MG63 (cell line): ENCODE measurements at regions not wholly inside any gene's neighbourhood (a gene's known extent, or its start where the extent isn't known, plus 50 kb on each side); places are given as distances from the start of the nearest gene placed in this dataset.

Experiments used
- DNase-seq: peaks from one replicate; pipeline ENCODE4 v3.0.0-alpha.2; 2020
- H3K27me3 ChIP-seq: fragments of 250-450 bp; sonication (Bioruptor Pico); 2 replicates; pipeline ENCODE4 v1.5.1; 2020; ENCODE audit warnings: mild to moderate bottlenecking, moderate library complexity
- H3K36me3 ChIP-seq: fragments of 250-450 bp; sonication (Bioruptor Pico); 2 replicates; pipeline ENCODE4 v1.5.1; 2020; ENCODE audit warnings: mild to moderate bottlenecking, moderate library complexity
- H3K4me3 ChIP-seq: fragments of 250-450 bp; sonication (Bioruptor Pico); 2 replicates; pipeline ENCODE4 v1.5.1; 2020; ENCODE audit warnings: mild to moderate bottlenecking, moderate library complexity
- H3K9me3 ChIP-seq: fragments of 250-450 bp; sonication (Bioruptor Pico); 2 replicates; pipeline ENCODE4 v1.5.1; 2020; ENCODE audit warnings: mild to moderate bottlenecking, moderate library complexity

- Histone ChIP-seq H3K4me3 (no peak overlapping the region), H3K36me3 (no peaks in the 10 kb centered on the region), H3K27me3 (no peaks in the 10 kb centered on the region), H3K9me3 (no peaks in the 10 kb centered on the region)
- peak; percentile 76 for DNase-seq
Measured at GRCh38 chr9:131809941-131810344, 70.1 kb upstream of the RAPGEF1 start.

DNA sequence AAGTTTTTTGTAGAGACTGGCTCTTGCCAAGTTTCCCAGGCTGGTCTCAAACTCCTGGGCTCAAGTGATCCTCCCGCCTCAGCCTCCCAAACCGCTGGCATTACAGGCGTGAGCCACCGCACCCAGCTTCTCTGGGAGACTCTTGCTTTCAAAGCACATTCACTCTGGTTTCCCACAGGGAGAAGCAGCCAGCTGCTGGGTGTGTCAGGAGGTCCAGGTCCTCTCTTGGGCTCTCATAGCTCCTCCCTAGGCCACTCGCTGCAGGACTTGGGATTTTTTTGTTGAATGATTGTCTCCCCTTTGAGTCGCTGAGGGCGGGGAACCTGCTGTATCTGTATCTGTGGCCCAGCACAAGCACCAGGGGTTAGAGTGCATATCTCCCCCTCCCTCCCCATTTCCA is 68.4 kb upstream of the RAPGEF1 start:
- H3K36me3 ChIP-seq = no peaks in the 10 kb centered on the region
- no peaks in the 10 kb centered on the region for H3K9me3 ChIP-seq
- no peak for DNase-seq
- H3K27me3 ChIP-seq = no peaks in the 10 kb centered on the region
- no peak overlapping the region for H3K4me3 ChIP-seq

GRCh38 chr9:131807144-131807983 is 67.5 kb upstream of the RAPGEF1 start:
- no peak overlapping the region for H3K4me3 ChIP-seq
- H3K9me3 ChIP-seq = no peaks in the 10 kb centered on the region
- no peak for DNase-seq
- H3K36me3 ChIP-seq = no peaks in the 10 kb centered on the region
- H3K27me3 ChIP-seq = no peaks in the 10 kb centered on the region

- Histone ChIP-seq H3K27me3 (no peaks in the 10 kb centered on the region), H3K9me3 (no peaks in the 10 kb centered on the region), H3K4me3 (no peak overlapping the region), H3K36me3 (no peaks in the 10 kb centered on the region)
- no peak for DNase-seq
Measured at GRCh38 chr9:131805803-131806202, 65.9 kb upstream of the RAPGEF1 start.

DNA sequence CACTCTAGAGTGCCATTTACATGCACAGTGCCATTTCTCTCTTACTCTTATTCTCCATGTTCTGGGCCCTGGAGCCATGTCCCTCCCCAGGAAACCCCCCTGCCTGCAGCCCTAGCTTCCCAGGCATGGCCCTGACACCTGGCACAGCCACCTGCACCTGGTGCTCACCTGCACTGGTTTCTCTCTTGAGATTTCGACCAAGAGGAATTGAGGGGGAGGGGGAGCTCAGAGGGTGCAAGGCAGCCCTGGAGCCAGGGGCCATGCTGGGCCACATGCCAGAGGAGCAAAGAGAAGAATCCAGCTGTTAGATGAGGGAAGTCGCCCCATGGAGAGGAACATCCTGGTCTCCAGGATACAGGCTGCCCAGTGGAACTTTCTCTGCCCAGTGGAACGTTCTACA is 65.0 kb upstream of the RAPGEF1 start:
- no peaks in the 10 kb centered on the region for H3K27me3 ChIP-seq
- no peak overlapping the region for H3K4me3 ChIP-seq
- no peaks in the 10 kb centered on the region for H3K9me3 ChIP-seq
- H3K36me3 ChIP-seq = no peaks in the 10 kb centered on the region
- DNase-seq = no peak

- Histone ChIP-seq H3K36me3 (no peaks in the 10 kb centered on the region), H3K27me3 (no peaks in the 10 kb centered on the region), H3K4me3 (no peak overlapping the region), H3K9me3 (no peaks in the 10 kb centered on the region)
- no peak for DNase-seq
Measured at GRCh38 chr9:131803758-131804411, 64.0 kb upstream of the RAPGEF1 start.

GRCh38 chr9:131801810-131802209 is 61.9 kb upstream of the RAPGEF1 start:
- no peaks in the 10 kb centered on the region for H3K36me3 ChIP-seq
- H3K9me3 ChIP-seq = no peaks in the 10 kb centered on the region
- H3K4me3 ChIP-seq = no peak overlapping the region
- no peak for DNase-seq
- H3K27me3 ChIP-seq = peaks cover 6% of the 10 kb centered on the region

GRCh38 chr9:131800843-131801242 is 61.0 kb upstream of the RAPGEF1 start:
- peaks cover 6% of the 10 kb centered on the region for H3K27me3 ChIP-seq
- no peak for DNase-seq

DNA sequence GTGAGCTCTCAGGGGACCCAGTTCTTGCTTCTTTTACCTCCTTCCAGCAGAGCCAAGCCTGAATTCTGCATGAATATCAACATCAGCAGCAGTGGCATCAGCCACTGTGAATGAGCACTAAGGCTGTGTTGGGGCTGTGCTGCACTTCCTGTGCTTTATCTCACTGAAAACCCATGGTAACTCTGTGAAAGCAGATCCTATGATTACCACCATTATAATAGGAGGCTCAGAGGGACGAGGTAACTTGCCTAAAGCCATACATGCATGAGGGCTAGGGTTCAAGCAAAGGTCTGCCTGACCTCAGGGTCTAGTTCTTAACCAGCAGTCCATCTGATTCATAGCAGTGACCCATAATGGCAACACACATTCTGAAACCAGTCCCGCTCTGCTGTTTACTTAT is 60.5 kb upstream of the RAPGEF1 start:
- DNase-seq = no peak
- H3K27me3 ChIP-seq = peaks cover 9% of the 10 kb centered on the region
- H3K4me3 ChIP-seq = no peak overlapping the region

More at GRCh38 chr9:131800843-131801242, 61.0 kb upstream of the RAPGEF1 start:
- no peaks in the 10 kb centered on the region for H3K36me3 ChIP-seq
- H3K9me3 ChIP-seq = no peaks in the 10 kb centered on the region
- no peak overlapping the region for H3K4me3 ChIP-seq

GRCh38 chr9:131799177-131799823 is 59.4 kb upstream of the RAPGEF1 start:
- DNase-seq = peak; percentile 26
- no peak overlapping the region for H3K4me3 ChIP-seq
- H3K9me3 ChIP-seq = no peaks in the 10 kb centered on the region
- peaks cover 20% of the 10 kb centered on the region for H3K27me3 ChIP-seq
- no peaks in the 10 kb centered on the region for H3K36me3 ChIP-seq

More for the DNA sequence above, 60.5 kb upstream of the RAPGEF1 start:
- Histone ChIP-seq H3K9me3 (no peaks in the 10 kb centered on the region), H3K36me3 (no peaks in the 10 kb centered on the region)

DNA sequence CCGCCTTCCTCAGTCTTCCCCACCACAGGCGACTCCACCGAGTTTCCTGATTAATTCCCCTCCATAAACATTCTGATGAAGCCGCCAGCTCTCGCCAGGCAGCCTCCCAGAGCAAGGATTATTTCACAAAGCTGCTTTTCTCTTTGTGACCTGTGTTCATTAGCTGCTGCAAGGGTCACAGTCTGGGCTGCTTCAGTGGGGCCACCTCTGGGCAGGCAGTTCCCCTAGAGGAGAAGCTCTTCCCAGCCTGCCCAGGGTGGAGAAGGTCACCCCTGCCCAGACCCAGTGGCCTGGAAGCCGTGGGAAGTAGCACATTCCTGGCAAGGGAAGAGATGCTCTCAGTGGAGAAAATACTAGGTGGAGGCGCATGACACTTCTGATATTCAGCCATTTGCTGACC is 58.4 kb upstream of the RAPGEF1 start:
- Histone ChIP-seq H3K4me3 (no peak overlapping the region), H3K36me3 (no peaks in the 10 kb centered on the region), H3K27me3 (peaks cover 21% of the 10 kb centered on the region), H3K9me3 (no peaks in the 10 kb centered on the region)
- DNase-seq = no peak

- H3K27me3 ChIP-seq = peaks cover 21% of the 10 kb centered on the region
- H3K36me3 ChIP-seq = no peaks in the 10 kb centered on the region
Measured at GRCh38 chr9:131794393-131794792, 54.5 kb upstream of the RAPGEF1 start.

GRCh38 chr9:131791542-131792254 is 51.8 kb upstream of the RAPGEF1 start:
- Histone ChIP-seq H3K9me3 (no peaks in the 10 kb centered on the region), H3K4me3 (no peak overlapping the region), H3K27me3 (peaks cover 34% of the 10 kb centered on the region), H3K36me3 (no peaks in the 10 kb centered on the region)
- no peak for DNase-seq

More at GRCh38 chr9:131794393-131794792, 54.5 kb upstream of the RAPGEF1 start:
- H3K4me3 ChIP-seq = no peak overlapping the region
- DNase-seq = no peak
- no peaks in the 10 kb centered on the region for H3K9me3 ChIP-seq
